Neural progenitor cell (in vitro differentiated cells): ENCODE measurements at regions not wholly inside any gene's neighbourhood (a gene's known extent, or its start where the extent isn't known, plus 50 kb on each side); places are given as distances from the start of the nearest gene placed in this dataset.
A peak's percentile ranks its signal among the peaks of the same experiment; 100 is the strongest.
"Not testable (repeated sequence)": the region's sequence is repeated elsewhere in the genome, so short reads cannot be mapped to it uniquely, and the experiment has no call there.

Source experiments
- DNase-seq: peaks from one replicate; pipeline ENCODE4 v3.0.0-alpha.2; 2016; ENCODE audit warnings: low spot score
- H2AFZ ChIP-seq: fragments of 200-600 bp; sonication (generic); replicated peaks from 2 replicates; pipeline ENCODE4 v1.6.1; 2016; ENCODE audit warnings: antibody characterized with exemption
- H3F3A ChIP-seq: fragments of 200-600 bp; sonication (generic); 2 replicates; pipeline ENCODE4 v1.6.1; 2016; ENCODE audit warnings: antibody characterized with exemption, low read depth
- H3K27ac ChIP-seq: fragments of 200-600 bp; sonication (generic); 2 replicates; pipeline ENCODE4 v1.5.1; 2016; ENCODE audit warnings: mild to moderate bottlenecking
- H3K27me3 ChIP-seq: fragments of 200-600 bp; sonication (generic); 2 replicates; pipeline ENCODE4 v1.6.1; 2016; ENCODE audit warnings: mild to moderate bottlenecking, moderate library complexity
- H3K36me3 ChIP-seq: fragments of 200-600 bp; sonication (generic); 2 replicates; pipeline ENCODE4 v1.5.1; 2016
- H3K4me1 ChIP-seq: fragments of 200-600 bp; sonication (generic); 2 replicates; pipeline ENCODE4 v1.6.1; 2016; ENCODE audit warnings: mixed run types
- H3K4me2 ChIP-seq: fragments of 200-600 bp; sonication (generic); 2 replicates; pipeline ENCODE4 v1.6.1; 2016
- H3K4me3 ChIP-seq: fragments of 200-600 bp; sonication (generic); 2 replicates; pipeline ENCODE4 v1.5.1; 2016
- H3K79me2 ChIP-seq: fragments of 200-600 bp; sonication (generic); 2 replicates; pipeline ENCODE4 v1.6.1; 2016; ENCODE audit warnings: low read depth
- H3K9ac ChIP-seq: fragments of 200-600 bp; sonication (generic); 2 replicates; pipeline ENCODE4 v1.6.1; 2016
- H3K9me3 ChIP-seq: fragments of 200-600 bp; sonication (generic); 2 replicates; pipeline ENCODE4 v1.5.1; 2016; ENCODE audit warnings: low read depth
- H4K20me1 ChIP-seq: fragments of 200-600 bp; sonication (generic); 2 replicates; pipeline ENCODE4 v1.6.1; 2016; ENCODE audit warnings: low read depth
- H3K27ac Mint-ChIP-seq: 3 replicates; pipeline ENCODE4 v1.8.0; 2021; ENCODE audit warnings: mixed read lengths
- H3K27me3 Mint-ChIP-seq: 2 replicates; pipeline ENCODE4 v1.8.0; 2022; ENCODE audit warnings: low read depth, mild to moderate bottlenecking, inconsistent platforms, moderate library complexity, mixed read lengths; ENCODE audit not compliant: insufficient read depth
- H3K36me3 Mint-ChIP-seq: 3 replicates; pipeline ENCODE4 v1.8.0; 2021; ENCODE audit warnings: mixed read lengths
- H3K4me1 Mint-ChIP-seq: 3 replicates; pipeline ENCODE4 v1.8.0; 2021; ENCODE audit warnings: mixed read lengths
- H3K4me3 Mint-ChIP-seq: 3 replicates; pipeline ENCODE4 v1.8.0; 2021; ENCODE audit warnings: mild to moderate bottlenecking, moderate library complexity, mixed read lengths
- H3K9me3 Mint-ChIP-seq: 3 replicates; pipeline ENCODE4 v1.8.0; 2020; ENCODE audit warnings: mixed read lengths
- EZH2 ChIP-seq: fragments of 200-600 bp; sonication (generic); IDR thresholded peaks from 2 replicates; pipeline ENCODE4 v1.6.1; 2017; ENCODE audit warnings: antibody characterized with exemption, mild to moderate bottlenecking, moderate library complexity
- EZH2phosphoT487 ChIP-seq: fragments of 200-600 bp; sonication (generic); IDR thresholded peaks from 2 replicates; pipeline ENCODE4 v1.6.1; 2017; ENCODE audit warnings: antibody characterized with exemption
- TF ChIP-seq, protein P1 (sequence below): fragments of 200-600 bp; sonication (generic); IDR thresholded peaks from 2 replicates; pipeline ENCODE4 v1.5.1; 2017; ENCODE audit warnings: antibody characterized with exemption, mild to moderate bottlenecking

DNA sequence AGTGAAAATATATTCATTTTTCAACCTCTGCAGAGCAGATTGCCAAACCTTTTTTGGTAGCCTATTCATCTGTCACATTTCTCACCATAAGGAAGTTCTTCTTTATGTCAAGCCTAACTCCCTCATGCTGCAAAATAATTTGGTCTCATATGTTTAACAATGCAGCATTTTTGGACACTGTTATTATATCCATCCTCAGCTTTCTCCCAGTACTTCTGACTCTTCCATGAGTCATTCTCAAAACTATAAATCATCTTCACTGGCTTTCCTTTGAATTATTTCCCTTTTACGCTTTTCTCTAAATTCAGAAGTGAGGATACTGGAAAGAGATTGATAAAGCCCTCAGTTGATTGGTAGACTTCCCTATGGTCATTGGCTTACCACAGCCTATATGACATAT lies 192.2 kb downstream of the TPBG start:
- no peak overlapping the region for H3K4me3 Mint-ChIP-seq

DNA sequence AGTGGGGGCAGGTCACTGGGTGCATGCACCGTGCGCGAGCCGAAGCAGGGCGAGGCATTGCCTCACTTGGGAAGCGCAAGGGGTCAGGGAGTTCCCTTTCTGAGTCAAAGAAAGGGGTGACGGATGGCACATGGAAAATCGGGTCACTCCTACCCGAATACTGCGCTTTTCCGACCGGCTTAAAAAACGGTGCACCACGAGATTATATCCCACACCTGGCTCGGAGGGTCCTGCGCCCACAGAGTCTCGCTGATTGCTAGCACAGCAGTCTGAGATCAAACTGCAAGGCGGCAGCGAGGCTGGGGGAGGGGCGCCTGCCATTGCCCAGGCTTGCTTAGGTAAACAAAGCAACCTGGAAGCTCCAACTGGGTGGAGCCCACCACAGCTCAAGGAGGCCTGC lies 194.9 kb downstream of the TPBG start:
- not testable (repeated sequence) for H3K4me3 ChIP-seq, H3K9ac ChIP-seq, H3K9me3 ChIP-seq, H3F3A ChIP-seq, H3K4me3 Mint-ChIP-seq, H3K27me3 Mint-ChIP-seq, DNase-seq, H3K36me3 ChIP-seq, H3K4me2 ChIP-seq, H3K27ac Mint-ChIP-seq, H3K27ac ChIP-seq, H3K27me3 ChIP-seq, H3K36me3 Mint-ChIP-seq, H3K79me2 ChIP-seq, H4K20me1 ChIP-seq
- peaks cover 14% of the 10 kb centered on the region for H3K4me1 ChIP-seq
- peaks cover 20% of the 10 kb centered on the region for H3K4me1 Mint-ChIP-seq
- H3K9me3 Mint-ChIP-seq, result peaks cover 12% of the 10 kb centered on the region
- peak overlapping the region; percentile 63 for H2AFZ ChIP-seq

More for the DNA sequence above, 192.2 kb downstream of the TPBG start:
- Mint-ChIP-seq H3K9me3 (peaks cover 15% of the 10 kb centered on the region), H3K36me3 (peaks cover 7% of the 10 kb centered on the region), H3K4me1 (peaks cover 25% of the 10 kb centered on the region), H3K27ac (no peak overlapping the region), H3K27me3 (no peaks in the 10 kb centered on the region)
- DNase-seq, result no peak
- no peak for TF ChIP-seq EZH2
- TF ChIP-seq, protein P1, sequence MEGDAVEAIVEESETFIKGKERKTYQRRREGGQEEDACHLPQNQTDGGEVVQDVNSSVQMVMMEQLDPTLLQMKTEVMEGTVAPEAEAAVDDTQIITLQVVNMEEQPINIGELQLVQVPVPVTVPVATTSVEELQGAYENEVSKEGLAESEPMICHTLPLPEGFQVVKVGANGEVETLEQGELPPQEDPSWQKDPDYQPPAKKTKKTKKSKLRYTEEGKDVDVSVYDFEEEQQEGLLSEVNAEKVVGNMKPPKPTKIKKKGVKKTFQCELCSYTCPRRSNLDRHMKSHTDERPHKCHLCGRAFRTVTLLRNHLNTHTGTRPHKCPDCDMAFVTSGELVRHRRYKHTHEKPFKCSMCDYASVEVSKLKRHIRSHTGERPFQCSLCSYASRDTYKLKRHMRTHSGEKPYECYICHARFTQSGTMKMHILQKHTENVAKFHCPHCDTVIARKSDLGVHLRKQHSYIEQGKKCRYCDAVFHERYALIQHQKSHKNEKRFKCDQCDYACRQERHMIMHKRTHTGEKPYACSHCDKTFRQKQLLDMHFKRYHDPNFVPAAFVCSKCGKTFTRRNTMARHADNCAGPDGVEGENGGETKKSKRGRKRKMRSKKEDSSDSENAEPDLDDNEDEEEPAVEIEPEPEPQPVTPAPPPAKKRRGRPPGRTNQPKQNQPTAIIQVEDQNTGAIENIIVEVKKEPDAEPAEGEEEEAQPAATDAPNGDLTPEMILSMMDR, result no peak
- no peak for TF ChIP-seq EZH2phosphoT487
- Histone ChIP-seq H3K27ac (no peak overlapping the region), H4K20me1 (no peaks in the 10 kb centered on the region), H3F3A (peaks cover 8% of the 10 kb centered on the region), H3K79me2 (no peaks in the 10 kb centered on the region), H3K36me3 (no peaks in the 10 kb centered on the region), H3K4me1 (peaks cover 19% of the 10 kb centered on the region), H3K4me2 (no peak overlapping the region), H3K4me3 (no peak overlapping the region), H2AFZ (no peak overlapping the region), H3K27me3 (no peaks in the 10 kb centered on the region), H3K9ac (no peak overlapping the region), H3K9me3 (no peaks in the 10 kb centered on the region)

DNA sequence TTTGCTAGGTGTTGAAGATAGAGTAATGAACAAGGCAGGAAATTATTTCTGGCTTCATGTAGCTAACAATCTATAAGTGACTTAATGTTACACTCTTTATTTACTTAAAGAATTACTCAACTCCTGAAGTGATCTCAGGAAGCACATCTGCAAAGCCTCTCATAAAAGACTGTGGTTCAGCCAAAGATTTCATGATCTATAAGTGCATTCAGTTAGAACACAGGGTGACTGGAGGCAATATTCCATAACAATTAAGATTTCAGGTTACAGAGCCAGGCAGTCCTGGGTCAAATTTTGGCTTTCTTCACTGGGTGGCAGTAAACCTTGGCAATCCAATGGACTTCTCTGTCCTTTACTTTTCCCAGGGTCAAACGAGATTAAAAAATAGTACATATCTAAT lies 204.0 kb downstream of the TPBG start:
- H3K79me2 ChIP-seq, result no peaks in the 10 kb centered on the region
- H4K20me1 ChIP-seq, result no peaks in the 10 kb centered on the region
- Mint-ChIP-seq H3K27ac (no peak overlapping the region), H3K36me3 (no peaks in the 10 kb centered on the region), H3K9me3 (no peaks in the 10 kb centered on the region), H3K4me1 (peaks cover 15% of the 10 kb centered on the region), H3K4me3 (no peak overlapping the region), H3K27me3 (no peaks in the 10 kb centered on the region)
- H3K27ac ChIP-seq, result no peak overlapping the region
- no peaks in the 10 kb centered on the region for H3K27me3 ChIP-seq
- no peaks in the 10 kb centered on the region for H3K9me3 ChIP-seq
- H3K4me1 ChIP-seq, result peaks cover 22% of the 10 kb centered on the region
- no peak for DNase-seq
- no peak overlapping the region for H3K4me3 ChIP-seq
- no peaks in the 10 kb centered on the region for H3F3A ChIP-seq
- H3K4me2 ChIP-seq, result no peak overlapping the region
- TF ChIP-seq EZH2, result no peak
- TF ChIP-seq, protein P1, result no peak
- no peak for TF ChIP-seq EZH2phosphoT487
- H3K36me3 ChIP-seq, result no peaks in the 10 kb centered on the region
- no peak overlapping the region for H3K9ac ChIP-seq
- no peak overlapping the region for H2AFZ ChIP-seq

DNA sequence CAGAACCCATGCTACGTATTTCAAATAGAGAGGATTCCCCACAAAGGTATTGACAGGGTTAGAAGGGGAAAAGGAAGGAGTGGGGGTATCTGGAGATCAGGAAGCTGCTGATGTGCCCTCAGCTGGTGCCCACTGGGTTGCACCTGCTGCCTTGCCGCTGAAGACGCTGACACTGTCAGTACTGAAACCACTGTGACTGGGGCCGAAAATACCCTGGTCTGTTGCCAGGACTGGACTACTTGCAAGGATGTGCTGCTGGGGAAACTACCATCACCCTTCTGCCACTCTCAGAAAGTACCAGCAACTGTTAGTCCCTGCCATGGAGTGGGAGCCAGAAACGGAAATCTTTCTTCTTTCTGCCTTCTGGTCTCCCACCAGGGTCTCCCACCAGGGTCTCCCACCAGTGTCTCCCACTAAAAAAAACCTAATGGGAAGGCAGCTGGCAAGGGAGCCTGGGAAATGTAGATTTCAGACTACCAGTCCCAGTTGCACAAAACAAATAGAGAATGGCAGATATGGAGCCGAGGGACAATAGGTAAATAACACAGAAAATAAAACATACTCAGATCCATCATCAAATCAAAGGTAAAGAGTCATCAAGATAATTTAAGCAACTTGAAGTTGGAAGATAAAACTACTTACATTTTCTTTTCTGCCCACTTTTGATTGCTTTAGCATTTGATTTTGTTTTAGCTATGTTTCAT lies 204.8 kb downstream of the TPBG start:
- no peak for TF ChIP-seq EZH2phosphoT487
- no peak for TF ChIP-seq EZH2
- TF ChIP-seq, protein P1, result no peak
- no peaks in the 10 kb centered on the region for H3K79me2 ChIP-seq
- no peaks in the 10 kb centered on the region for H3K36me3 ChIP-seq
- H3K9ac ChIP-seq, result no peak overlapping the region
- H3F3A ChIP-seq, result no peaks in the 10 kb centered on the region
- Mint-ChIP-seq H3K27me3 (no peaks in the 10 kb centered on the region), H3K4me3 (no peak overlapping the region), H3K36me3 (no peaks in the 10 kb centered on the region), H3K9me3 (no peaks in the 10 kb centered on the region), H3K4me1 (peaks cover 18% of the 10 kb centered on the region), H3K27ac (peak overlapping the region; percentile 24)
- H3K27ac ChIP-seq, result no peak overlapping the region
- DNase-seq, result no peak
- H2AFZ ChIP-seq, result peak overlapping the region; percentile 5
- H3K4me1 ChIP-seq, result peaks cover 27% of the 10 kb centered on the region
- no peaks in the 10 kb centered on the region for H3K9me3 ChIP-seq
- H3K4me3 ChIP-seq, result no peak overlapping the region
- no peaks in the 10 kb centered on the region for H4K20me1 ChIP-seq
- no peak overlapping the region for H3K4me2 ChIP-seq
- H3K27me3 ChIP-seq, result no peaks in the 10 kb centered on the region
